Thymus (tissue), 11 donors: ENCODE measurements at regions not wholly inside any gene's neighbourhood (a gene's known extent, or its start where the extent isn't known, plus 50 kb on each side); places are given as distances from the start of the nearest gene placed in this dataset.

Experiments
- DNase-seq, 9 donors: peaks; one replicate each; pipeline ENCODE4 v3.0.0-alpha.2; 2013; ENCODE audit warnings: low spot score in 9 of 9, low read depth in 6 of 9, missing footprints in 1 of 9
- H3K27ac ChIP-seq, 2 donors: one replicate each; pipeline ENCODE4 v1.5.1; 2013; ENCODE audit warnings: control low read depth in 1 of 2, low read depth in 1 of 2, low read length in 1 of 2, mild to moderate bottlenecking in 1 of 2, moderate library complexity in 1 of 2
- H3K27me3 ChIP-seq, 2 donors: one replicate each; pipeline ENCODE4 v1.5.1; 2013; ENCODE audit warnings: low read length in 1 of 2; ENCODE audit not compliant: control insufficient read depth in 2 of 2, insufficient read depth in 1 of 2
- H3K36me3 ChIP-seq, 2 donors: one replicate each; pipeline ENCODE4 v1.5.1; 2013; ENCODE audit warnings: low read length in 1 of 2, mild to moderate bottlenecking in 1 of 2, moderate library complexity in 1 of 2; ENCODE audit not compliant: control insufficient read depth in 2 of 2, insufficient read depth in 2 of 2
- H3K4me1 ChIP-seq, 2 donors: one replicate each; pipeline ENCODE4 v1.5.1; 2013; ENCODE audit warnings: low read length in 2 of 2; ENCODE audit not compliant: control insufficient read depth in 2 of 2, insufficient read depth in 2 of 2
- H3K4me3 ChIP-seq, 2 donors: one replicate each; pipeline ENCODE4 v1.5.1; 2013; ENCODE audit warnings: low read length in 2 of 2, control low read depth in 1 of 2, mild to moderate bottlenecking in 1 of 2
- H3K9me3 ChIP-seq, 2 donors: one replicate each; pipeline ENCODE4 v1.5.1; 2013; ENCODE audit warnings: low read length in 1 of 2, mild to moderate bottlenecking in 1 of 2; ENCODE audit not compliant: control insufficient read depth in 2 of 2, insufficient read depth in 1 of 2
- WGBS: extraction: QIAGEN DNeasy Blood & Tissue Kit; methylation state at CpG from one replicate; pipeline ENCODE4 v1.1.7; 2013; 5-methylcytosine and 5-hydroxymethylcytosine counted together
- donor health status: healthy.

GRCh38 chr14:101063121-101063520 is 159.6 kb upstream of the RTL1 start:
- H3K9me3 ChIP-seq = peaks cover 0 to 2% of the 10 kb centered on the region in 2 donors
- 85% methylated on average over 11 of the region's 11 CpGs for WGBS
- DNase-seq = no peak

GRCh38 chr14:101064121-101064661 is 160.7 kb upstream of the RTL1 start:
- Histone ChIP-seq H3K27ac (no peak overlapping the region), H3K36me3 (no peaks in the 10 kb centered on the region), H3K4me1 (peaks cover 0 to 8% of the 10 kb centered on the region in 2 donors), H3K4me3 (no peak overlapping the region), H3K9me3 (peaks cover 0 to 2% of the 10 kb centered on the region in 2 donors), H3K27me3 (no peaks in the 10 kb centered on the region)
- DNase-seq = no peak
- WGBS = 95% methylated on average over 16 of the region's 16 CpGs

More at GRCh38 chr14:101063121-101063520, 159.6 kb upstream of the RTL1 start:
- Histone ChIP-seq H3K4me1 (no peaks in the 10 kb centered on the region), H3K27ac (no peak overlapping the region), H3K4me3 (no peak overlapping the region), H3K36me3 (no peaks in the 10 kb centered on the region), H3K27me3 (no peaks in the 10 kb centered on the region)

GRCh38 chr14:101064718-101065117 is 161.2 kb upstream of the RTL1 start:
- H3K9me3 ChIP-seq = peaks cover 0 to 2% of the 10 kb centered on the region in 2 donors
- no peak overlapping the region for H3K27ac ChIP-seq
- H3K4me1 ChIP-seq = peaks cover 0 to 8% of the 10 kb centered on the region in 2 donors
- 98% methylated on average over 7 of the region's 7 CpGs for WGBS
- no peak overlapping the region for H3K4me3 ChIP-seq
- H3K27me3 ChIP-seq = no peaks in the 10 kb centered on the region
- no peaks in the 10 kb centered on the region for H3K36me3 ChIP-seq
- DNase-seq = no peak

GRCh38 chr14:101065246-101065645 is 161.7 kb upstream of the RTL1 start:
- Histone ChIP-seq H3K36me3 (no peaks in the 10 kb centered on the region), H3K27ac (no peak overlapping the region), H3K4me1 (peaks cover 0 to 8% of the 10 kb centered on the region in 2 donors), H3K27me3 (no peaks in the 10 kb centered on the region), H3K9me3 (peaks cover 0 to 2% of the 10 kb centered on the region in 2 donors), H3K4me3 (no peak overlapping the region)
- no peak for DNase-seq
- WGBS = 95% methylated on average over 27 of the region's 27 CpGs

GRCh38 chr14:101065696-101066694 is 162.5 kb upstream of the RTL1 start:
- peaks cover 0 to 2% of the 10 kb centered on the region in 2 donors for H3K9me3 ChIP-seq
- H3K27me3 ChIP-seq = no peaks in the 10 kb centered on the region
- H3K4me3 ChIP-seq = no peak overlapping the region
- H3K4me1 ChIP-seq = peaks cover 0 to 8% of the 10 kb centered on the region in 2 donors
- DNase-seq = no peak
- 95% methylated on average over 43 of the region's 43 CpGs for WGBS
- no peak overlapping the region for H3K27ac ChIP-seq
- H3K36me3 ChIP-seq = no peaks in the 10 kb centered on the region

- Histone ChIP-seq H3K9me3 (peaks cover 0 to 2% of the 10 kb centered on the region in 2 donors), H3K4me3 (no peak overlapping the region), H3K36me3 (no peaks in the 10 kb centered on the region), H3K27ac (no peak overlapping the region), H3K27me3 (no peaks in the 10 kb centered on the region), H3K4me1 (peaks cover 0 to 12% of the 10 kb centered on the region in 2 donors)
- 92% methylated on average over 12 of the region's 12 CpGs for WGBS
- no peak for DNase-seq
Observed at GRCh38 chr14:101066826-101067510, 163.4 kb upstream of the RTL1 start.

- H3K4me1 ChIP-seq = peaks cover 0 to 16% of the 10 kb centered on the region in 2 donors
- no peak overlapping the region for H3K4me3 ChIP-seq
- no peaks in the 10 kb centered on the region for H3K27me3 ChIP-seq
- H3K36me3 ChIP-seq = no peaks in the 10 kb centered on the region
- DNase-seq = no peak
- no peak overlapping the region for H3K27ac ChIP-seq
- 58% methylated on average over 34 of the region's 34 CpGs for WGBS
- peaks cover 0 to 2% of the 10 kb centered on the region in 2 donors for H3K9me3 ChIP-seq
Observed at GRCh38 chr14:101068313-101069227, 165.0 kb upstream of the RTL1 start.

GRCh38 chr14:101069228-101069549 is 165.7 kb upstream of the RTL1 start:
- Histone ChIP-seq H3K4me3 (no peak overlapping the region), H3K9me3 (peaks cover 0 to 2% of the 10 kb centered on the region in 2 donors), H3K27me3 (no peaks in the 10 kb centered on the region), H3K27ac (no peak overlapping the region), H3K36me3 (no peaks in the 10 kb centered on the region), H3K4me1 (peaks cover 0 to 19% of the 10 kb centered on the region in 2 donors)
- WGBS = 97% methylated on average over 8 of the region's 8 CpGs
- DNase-seq = no peak
